ENCODE measurements at regions not wholly inside any gene's neighbourhood (a gene's known extent, or its start where the extent isn't known, plus 50 kb on each side); places are given as distances from the start of the nearest gene placed in this dataset.

- intact Hi-C loops (cut with DNase I; ENCODE audit: low total_unique reads) = no loop called here
- Histone ChIP-seq H3K36me3 (no peaks in the 10 kb centered on the region), H3K9me3 (peaks cover 0 to 12% of the 10 kb centered on the region in 2 donors), H3K27me3 (peaks cover 12% of the 10 kb centered on the region), H3K27ac (no peak overlapping the region), H3K4me1 (no peaks in the 10 kb centered on the region), H3K4me3 (no peak overlapping the region)
- TF ChIP-seq POLR2AphosphoS5 (IDR thresholded peaks at IDR 0.05) (no peak), CTCF (IDR thresholded peaks at IDR 0.05) (peak; percentile 45 to 58 (median 56))
- DNase-seq = peak; percentile 38
- in situ Hi-C loops (cut with MboI; ENCODE audit: low pct_ligation_motif_present in 1 of 4, low pct_unique_long_range_greater_than_20kb in 1 of 4, low sequenced_read_pairs in 3 of 4) = loop anchor here in 1 of 4 donors (10.0 kb wide), 1 partner anchor 103 kb away; no protein-coding TSS in a partner anchor
- whole genome bisulfite sequencing, 2 donors (ENCODE audit: low coverage in 1 of 2) = 0% methylated on average over 1 of the region's 1 CpG; no CpG with 5 or more reads in 1 of the 2 donors
Observed at GRCh38 chr7:127447326-127447945, 54.9 kb upstream of the ZNF800 start.

- Histone ChIP-seq H3K27ac (no peak overlapping the region), H3K9me3 (peaks cover 0 to 12% of the 10 kb centered on the region in 2 donors), H3K27me3 (peaks cover 12% of the 10 kb centered on the region), H3K4me3 (no peak overlapping the region), H3K36me3 (no peaks in the 10 kb centered on the region), H3K4me1 (no peaks in the 10 kb centered on the region)
- WGBS, 2 donors (ENCODE audit: low coverage in 1 of 2) = 100% methylated on average over 2 of the region's 2 CpGs; no CpG with 5 or more reads in 1 of the 2 donors
- no peak for TF ChIP-seq POLR2A (IDR thresholded peaks at IDR 0.05)
- no peak for TF ChIP-seq CTCF (IDR thresholded peaks at IDR 0.05)
- no peak for TF ChIP-seq POLR2AphosphoS5 (IDR thresholded peaks at IDR 0.05)
- TF ChIP-seq EP300 (IDR thresholded peaks at IDR 0.05; ENCODE audit: low read depth) = no peak
- in situ Hi-C loops (cut with MboI; ENCODE audit: low pct_ligation_motif_present in 1 of 4, low pct_unique_long_range_greater_than_20kb in 1 of 4, low sequenced_read_pairs in 3 of 4) (loop anchor here in 1 of 4 donors (10.0 kb wide), 1 partner anchor 102 kb away; no protein-coding TSS in a partner anchor), intact Hi-C loops (cut with DNase I; ENCODE audit: low total_unique reads) (no loop called here)
- DNase-seq = no peak
Observed at GRCh38 chr7:127446842-127447241, 54.3 kb upstream of the ZNF800 start.
